RWPE1 (cell line): ENCODE measurements at regions not wholly inside any gene's neighbourhood (a gene's known extent, or its start where the extent isn't known, plus 50 kb on each side); places are given as distances from the start of the nearest gene placed in this dataset.

Experiments
- CTCF ChIA-PET: fragments of 350-600 bp; sonication (Branson Sonifier 250); formaldehyde crosslinking; extraction: SDS; loops from one replicate; lab custom pipeline; 2021; lab: Yijun Ruan, JAX
- POLR2A ChIA-PET: fragments of 400-600 bp; formaldehyde crosslinking; extraction: SDS; loops from one replicate; lab custom pipeline; 2020; ENCODE audit warnings: antibody characterized with exemption; ENCODE audit not compliant: low non-redundant PET; lab: Yijun Ruan, JAX
- DNase-seq: peaks from one replicate; pipeline ENCODE4 v3.0.0; 2012; ENCODE audit warnings: low spot score
- H3K27ac ChIP-seq: fragments of 450-650 bp; 2 replicates; pipeline ENCODE4 v1.5.1; 2017
- CTCF ChIP-seq: fragments of 450-650 bp; conservative IDR thresholded peaks from 2 replicates; pipeline ENCODE4 v1.5.1; 2017; ENCODE audit warnings: low read depth, mild to moderate bottlenecking

GRCh38 chr1:164347980-164348379 lies 211.0 kb upstream of the PBX1 start:
- ChIA-PET POLR2A (no interaction called here), CTCF (no interaction called here)
- no peak for TF ChIP-seq CTCF
- no peak for DNase-seq
- no peak overlapping the region for H3K27ac ChIP-seq

DNA sequence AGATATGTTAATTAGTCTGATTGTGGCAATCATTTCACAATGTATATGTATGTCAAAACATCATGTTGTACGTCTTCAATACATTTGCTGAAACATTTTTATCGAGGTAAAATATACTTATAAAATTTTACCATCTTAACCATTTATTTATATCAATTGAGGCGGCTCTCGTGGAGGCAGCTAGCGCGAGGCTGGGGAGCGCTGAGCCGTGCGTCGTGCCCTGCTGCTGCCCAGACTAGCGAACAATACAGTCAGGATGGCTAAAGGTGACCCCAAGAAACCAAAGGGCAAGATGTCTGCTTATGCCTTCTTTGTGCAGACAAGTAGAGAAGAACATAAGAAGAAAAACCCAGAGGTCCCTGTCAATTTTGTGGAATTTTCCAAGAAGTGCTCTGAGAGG lies 202.5 kb upstream of the PBX1 start:
- no peak overlapping the region for H3K27ac ChIP-seq
- ChIA-PET POLR2A (no interaction called here), CTCF (no interaction called here)
- DNase-seq: no peak
- no peak for TF ChIP-seq CTCF

DNA sequence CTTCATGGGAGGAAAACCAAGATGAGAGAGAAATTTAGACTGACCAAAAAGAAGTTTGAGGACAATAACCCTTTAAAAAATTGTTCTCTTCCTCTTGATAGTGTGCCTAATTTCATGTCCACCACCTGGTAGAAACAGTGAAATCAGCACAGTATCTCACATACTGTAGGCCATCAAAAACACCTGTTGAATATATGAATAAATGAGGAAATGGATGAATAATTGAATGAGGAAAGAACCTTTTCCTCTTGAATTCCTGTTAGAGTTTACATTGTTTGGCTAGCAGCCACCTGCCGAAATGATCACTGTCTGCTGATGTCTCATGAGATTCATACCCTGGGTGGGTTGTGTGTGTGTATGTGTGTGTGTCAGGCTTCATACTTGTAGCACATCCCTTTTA lies 198.7 kb upstream of the PBX1 start:
- no peak overlapping the region for H3K27ac ChIP-seq
- ChIA-PET POLR2A (no interaction called here), CTCF (no interaction called here)
- DNase-seq: no peak
- no peak for TF ChIP-seq CTCF

GRCh38 chr1:164361927-164362326 lies 197.1 kb upstream of the PBX1 start:
- TF ChIP-seq CTCF: no peak
- no peak overlapping the region for H3K27ac ChIP-seq
- POLR2A ChIA-PET: no interaction called here
- DNase-seq: no peak
- CTCF ChIA-PET: no interaction called here

GRCh38 chr1:164363980-164364379 lies 195.0 kb upstream of the PBX1 start:
- TF ChIP-seq CTCF: no peak
- ChIA-PET POLR2A (no interaction called here), CTCF (no interaction called here)
- no peak overlapping the region for H3K27ac ChIP-seq
- no peak for DNase-seq

DNA sequence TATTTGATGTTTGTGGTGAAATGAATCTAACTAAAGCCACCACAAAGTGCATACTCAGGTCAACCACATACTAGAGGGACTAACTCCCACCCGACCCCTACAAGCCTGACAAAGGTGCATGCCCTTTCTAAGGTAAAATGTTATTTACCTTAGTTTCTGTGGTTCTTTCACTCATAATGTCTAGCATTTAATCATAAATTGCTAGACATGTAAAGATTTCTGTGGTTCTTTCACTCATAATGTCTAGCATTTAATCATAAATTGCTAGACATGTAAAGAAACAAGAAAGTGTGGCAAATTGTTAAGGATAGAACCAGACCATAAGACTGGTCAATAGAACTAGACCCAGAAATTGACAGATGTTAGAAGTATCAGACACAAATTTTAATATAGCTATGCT lies 193.0 kb upstream of the PBX1 start:
- DNase-seq: no peak
- POLR2A ChIA-PET: no interaction called here
- TF ChIP-seq CTCF: no peak
- H3K27ac ChIP-seq: no peak overlapping the region
- CTCF ChIA-PET: no interaction called here
